Neural cell (in vitro differentiated cells): ENCODE measurements at regions not wholly inside any gene's neighbourhood (a gene's known extent, or its start where the extent isn't known, plus 50 kb on each side); places are given as distances from the start of the nearest gene placed in this dataset.

Experiments
- H2AFZ ChIP-seq: fragments of 200-600, 300-800 bp; sonication (generic), shearing (Covaris generic); 2 replicates; pipeline ENCODE4 v1.6.0; 2014; ENCODE audit warnings: low read depth, mild to moderate bottlenecking, antibody characterized with exemption, low read length, moderate library complexity
- H3F3A ChIP-seq: fragments of 200-600 bp; shearing (Covaris generic); 2 replicates; pipeline ENCODE4 v1.6.1; 2016; ENCODE audit warnings: mild to moderate bottlenecking, moderate library complexity, mixed read lengths, antibody characterized with exemption, low read length; ENCODE audit not compliant: insufficient read depth, poor library complexity, severe bottlenecking
- H3K27ac ChIP-seq: fragments of 200-600, 300-800 bp; sonication (generic), shearing (Covaris generic); 2 replicates; pipeline ENCODE4 v1.5.1; 2014; ENCODE audit warnings: mild to moderate bottlenecking, low read length, moderate library complexity
- H3K27me3 ChIP-seq: fragments of 300-800, 200-600 bp; sonication (generic), shearing (Covaris generic); 2 replicates; pipeline ENCODE4 v1.6.0; 2014; ENCODE audit warnings: mild to moderate bottlenecking, low read depth, low read length, moderate library complexity; ENCODE audit not compliant: insufficient read depth
- H3K36me3 ChIP-seq: fragments of 300-800, 200-600 bp; sonication (generic), shearing (Covaris generic); 2 replicates; pipeline ENCODE4 v1.5.1; 2014; ENCODE audit warnings: mild to moderate bottlenecking, antibody characterized with exemption, low read length, moderate library complexity; ENCODE audit not compliant: insufficient read depth
- H3K4me2 ChIP-seq: fragments of 300-800, 200-600 bp; sonication (generic), shearing (Covaris generic); 2 replicates; pipeline ENCODE4 v1.6.0; 2014; ENCODE audit warnings: mild to moderate bottlenecking, low read length
- H3K4me3 ChIP-seq: fragments of 300-800, 200-600 bp; sonication (generic), shearing (Covaris generic); 2 replicates; pipeline ENCODE4 v1.5.1; 2014; ENCODE audit warnings: mild to moderate bottlenecking, low read length, moderate library complexity
- H3K79me2 ChIP-seq: fragments of 200-600 bp; shearing (Covaris generic); replicated peaks from 2 replicates; pipeline ENCODE4 v1.6.0; 2014; ENCODE audit warnings: mild to moderate bottlenecking, low read length, moderate library complexity; ENCODE audit not compliant: insufficient read depth
- H3K9ac ChIP-seq: fragments of 300-800, 200-600 bp; sonication (generic), shearing (Covaris generic); 2 replicates; pipeline ENCODE4 v1.6.1; 2016; ENCODE audit warnings: mild to moderate bottlenecking, low read length, mixed read lengths
- H3K9me2 ChIP-seq: fragments of 200-600 bp; shearing (Covaris generic); 2 replicates; pipeline ENCODE4 v1.6.1; 2016; ENCODE audit warnings: mild to moderate bottlenecking, low read length, mixed read lengths; ENCODE audit not compliant: insufficient read depth
- H3K9me3 ChIP-seq: fragments of 200-600, 300-800 bp; sonication (generic), shearing (Covaris generic); 2 replicates; pipeline ENCODE4 v1.6.1; 2016; ENCODE audit warnings: mild to moderate bottlenecking, mixed run types, low read length, moderate library complexity, mixed read lengths
- H4K20me1 ChIP-seq: fragments of 200-600 bp; shearing (Covaris generic); 2 replicates; pipeline ENCODE4 v1.6.1; 2016; ENCODE audit warnings: mild to moderate bottlenecking, mixed run types; ENCODE audit not compliant: insufficient read depth
- EP300 ChIP-seq: fragments of 450-650 bp; conservative IDR thresholded peaks from 2 replicates; pipeline ENCODE4 v1.6.1; 2014; ENCODE audit warnings: antibody characterized with exemption, mild to moderate bottlenecking, moderate library complexity; ENCODE audit not compliant: poor library complexity, severe bottlenecking
- EZH2 ChIP-seq: fragments of 200-600, 300-800 bp; shearing (Covaris generic), sonication (generic); IDR thresholded peaks from 2 replicates; pipeline ENCODE4 v1.6.1; 2014; ENCODE audit warnings: antibody characterized with exemption, low read length, borderline replicate concordance, mild to moderate bottlenecking; ENCODE audit not compliant: insufficient read depth, poor library complexity, severe bottlenecking
- MXI1 ChIP-seq: fragments of 450-650 bp; conservative IDR thresholded peaks from 2 replicates; pipeline ENCODE4 v1.6.1; 2014; ENCODE audit warnings: antibody characterized with exemption, mild to moderate bottlenecking; ENCODE audit not compliant: poor library complexity, severe bottlenecking
- POLR2AphosphoS5 ChIP-seq: IDR thresholded peaks from 2 replicates; pipeline ENCODE4 v1.6.1; 2012
- RAD21 ChIP-seq: fragments of 450-650 bp; conservative IDR thresholded peaks from 2 replicates; pipeline ENCODE4 v1.6.1; 2014; ENCODE audit warnings: antibody characterized with exemption, mild to moderate bottlenecking, moderate library complexity
- SMC3 ChIP-seq: fragments of 450-650 bp; conservative IDR thresholded peaks from 2 replicates; pipeline ENCODE4 v1.6.1; 2014; ENCODE audit warnings: antibody characterized with exemption, mild to moderate bottlenecking, moderate library complexity; ENCODE audit not compliant: poor library complexity
- TAF1 ChIP-seq: IDR thresholded peaks from 2 replicates; pipeline ENCODE4 v1.6.1; 2012; ENCODE audit warnings: low read depth
- TF ChIP-seq, protein P1 (sequence below): fragments of 450-650 bp; IDR thresholded peaks from 2 replicates; pipeline ENCODE4 v1.5.1; 2014; ENCODE audit warnings: antibody characterized with exemption, mild to moderate bottlenecking, moderate library complexity; ENCODE audit not compliant: poor library complexity, severe bottlenecking
- TF ChIP-seq, protein P2 (sequence below): IDR thresholded peaks from 2 replicates; pipeline ENCODE4 v1.6.1; 2012; ENCODE audit warnings: borderline replicate concordance

- TF ChIP-seq, protein P1, sequence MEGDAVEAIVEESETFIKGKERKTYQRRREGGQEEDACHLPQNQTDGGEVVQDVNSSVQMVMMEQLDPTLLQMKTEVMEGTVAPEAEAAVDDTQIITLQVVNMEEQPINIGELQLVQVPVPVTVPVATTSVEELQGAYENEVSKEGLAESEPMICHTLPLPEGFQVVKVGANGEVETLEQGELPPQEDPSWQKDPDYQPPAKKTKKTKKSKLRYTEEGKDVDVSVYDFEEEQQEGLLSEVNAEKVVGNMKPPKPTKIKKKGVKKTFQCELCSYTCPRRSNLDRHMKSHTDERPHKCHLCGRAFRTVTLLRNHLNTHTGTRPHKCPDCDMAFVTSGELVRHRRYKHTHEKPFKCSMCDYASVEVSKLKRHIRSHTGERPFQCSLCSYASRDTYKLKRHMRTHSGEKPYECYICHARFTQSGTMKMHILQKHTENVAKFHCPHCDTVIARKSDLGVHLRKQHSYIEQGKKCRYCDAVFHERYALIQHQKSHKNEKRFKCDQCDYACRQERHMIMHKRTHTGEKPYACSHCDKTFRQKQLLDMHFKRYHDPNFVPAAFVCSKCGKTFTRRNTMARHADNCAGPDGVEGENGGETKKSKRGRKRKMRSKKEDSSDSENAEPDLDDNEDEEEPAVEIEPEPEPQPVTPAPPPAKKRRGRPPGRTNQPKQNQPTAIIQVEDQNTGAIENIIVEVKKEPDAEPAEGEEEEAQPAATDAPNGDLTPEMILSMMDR, result no peak
- no peak for TF ChIP-seq POLR2AphosphoS5
Measured at GRCh38 chr10:36354633-36355032, 712.5 kb upstream of the FZD8 start (continued).

- H4K20me1 ChIP-seq, result no peaks in the 10 kb centered on the region
Measured at GRCh38 chr10:36351159-36351558, 709.1 kb upstream of the FZD8 start.

More at GRCh38 chr10:36351159-36351558, 709.1 kb upstream of the FZD8 start:
- H3F3A ChIP-seq, result no peaks in the 10 kb centered on the region
- H3K27ac ChIP-seq, result no peak overlapping the region
- no peaks in the 10 kb centered on the region for H3K27me3 ChIP-seq
- no peak overlapping the region for H3K9ac ChIP-seq
- no peaks in the 10 kb centered on the region for H3K9me3 ChIP-seq
- H3K4me2 ChIP-seq, result no peak overlapping the region
- no peak overlapping the region for H2AFZ ChIP-seq
- no peaks in the 10 kb centered on the region for H3K79me2 ChIP-seq
- H3K36me3 ChIP-seq, result no peaks in the 10 kb centered on the region
- TF ChIP-seq EZH2 (no peak), RAD21 (no peak), EP300 (no peak), TAF1 (no peak), POLR2AphosphoS5 (no peak), MXI1 (no peak), SMC3 (no peak)
- TF ChIP-seq, protein P1, result no peak
- TF ChIP-seq, protein P2, sequence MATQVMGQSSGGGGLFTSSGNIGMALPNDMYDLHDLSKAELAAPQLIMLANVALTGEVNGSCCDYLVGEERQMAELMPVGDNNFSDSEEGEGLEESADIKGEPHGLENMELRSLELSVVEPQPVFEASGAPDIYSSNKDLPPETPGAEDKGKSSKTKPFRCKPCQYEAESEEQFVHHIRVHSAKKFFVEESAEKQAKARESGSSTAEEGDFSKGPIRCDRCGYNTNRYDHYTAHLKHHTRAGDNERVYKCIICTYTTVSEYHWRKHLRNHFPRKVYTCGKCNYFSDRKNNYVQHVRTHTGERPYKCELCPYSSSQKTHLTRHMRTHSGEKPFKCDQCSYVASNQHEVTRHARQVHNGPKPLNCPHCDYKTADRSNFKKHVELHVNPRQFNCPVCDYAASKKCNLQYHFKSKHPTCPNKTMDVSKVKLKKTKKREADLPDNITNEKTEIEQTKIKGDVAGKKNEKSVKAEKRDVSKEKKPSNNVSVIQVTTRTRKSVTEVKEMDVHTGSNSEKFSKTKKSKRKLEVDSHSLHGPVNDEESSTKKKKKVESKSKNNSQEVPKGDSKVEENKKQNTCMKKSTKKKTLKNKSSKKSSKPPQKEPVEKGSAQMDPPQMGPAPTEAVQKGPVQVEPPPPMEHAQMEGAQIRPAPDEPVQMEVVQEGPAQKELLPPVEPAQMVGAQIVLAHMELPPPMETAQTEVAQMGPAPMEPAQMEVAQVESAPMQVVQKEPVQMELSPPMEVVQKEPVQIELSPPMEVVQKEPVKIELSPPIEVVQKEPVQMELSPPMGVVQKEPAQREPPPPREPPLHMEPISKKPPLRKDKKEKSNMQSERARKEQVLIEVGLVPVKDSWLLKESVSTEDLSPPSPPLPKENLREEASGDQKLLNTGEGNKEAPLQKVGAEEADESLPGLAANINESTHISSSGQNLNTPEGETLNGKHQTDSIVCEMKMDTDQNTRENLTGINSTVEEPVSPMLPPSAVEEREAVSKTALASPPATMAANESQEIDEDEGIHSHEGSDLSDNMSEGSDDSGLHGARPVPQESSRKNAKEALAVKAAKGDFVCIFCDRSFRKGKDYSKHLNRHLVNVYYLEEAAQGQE, result no peak
- H3K9me2 ChIP-seq, result no peaks in the 10 kb centered on the region
- H3K4me3 ChIP-seq, result no peak overlapping the region
